ENCODE measurements at regions not wholly inside any gene's neighbourhood (a gene's known extent, or its start where the extent isn't known, plus 50 kb on each side); places are given as distances from the start of the nearest gene placed in this dataset.
A peak's percentile ranks its signal among the peaks of the same experiment; 100 is the strongest.
"Not testable (repeated sequence)": the region's sequence is repeated elsewhere in the genome, so short reads cannot be mapped to it uniquely, and the experiment has no call there.

DNA sequence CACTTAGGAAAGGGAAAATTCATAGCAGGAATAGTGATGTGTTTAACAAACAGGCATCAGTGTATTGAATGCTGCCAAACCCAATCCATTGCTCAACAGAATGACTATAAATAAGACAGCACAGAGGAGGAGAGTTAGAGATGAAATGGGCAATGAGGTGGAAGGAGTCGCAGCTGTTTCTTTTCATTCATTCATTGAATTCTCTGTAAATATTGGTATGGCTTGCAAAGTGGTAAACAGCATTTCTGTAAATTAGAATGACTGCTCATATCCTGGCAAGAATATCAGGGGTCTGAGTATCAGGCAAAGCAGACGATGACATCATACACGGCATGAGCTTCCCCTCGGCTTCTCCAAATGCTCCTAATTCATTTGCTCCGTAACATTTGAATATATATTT lies 703.6 kb upstream of the SLC35B3 start:
- H3K4me3 ChIP-seq: no peak overlapping the region
- H3K27ac ChIP-seq: peak overlapping the region in 1 of 21 experiments; percentile 2

GRCh38 chr6:9136141-9136822 lies 700.9 kb upstream of the SLC35B3 start:
- H3K27ac ChIP-seq: peak overlapping the region in 2 of 21 experiments; percentile 26 to 42
- no peak overlapping the region for H3K4me3 ChIP-seq

DNA sequence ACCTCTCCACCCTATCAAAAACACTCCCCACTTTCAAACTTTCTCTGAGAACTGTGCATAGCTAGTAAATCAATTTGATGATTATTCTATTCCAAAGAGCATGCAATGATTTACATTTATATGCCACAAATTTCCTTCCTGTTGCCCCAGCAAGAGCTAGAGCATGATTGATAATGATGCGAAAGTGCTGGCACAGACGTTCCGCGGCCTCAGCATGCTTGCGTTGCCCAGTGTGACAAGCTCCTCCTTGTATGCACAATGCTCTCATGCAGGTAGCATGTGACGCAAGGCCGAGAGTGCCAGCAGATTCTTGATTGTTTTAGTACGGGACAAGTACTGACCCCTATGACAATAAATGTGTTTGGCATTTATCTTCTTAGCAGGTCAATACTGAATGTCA lies 696.3 kb upstream of the SLC35B3 start:
- Histone ChIP-seq H3K27ac (no peak overlapping the region), H3K4me3 (no peak overlapping the region)

DNA sequence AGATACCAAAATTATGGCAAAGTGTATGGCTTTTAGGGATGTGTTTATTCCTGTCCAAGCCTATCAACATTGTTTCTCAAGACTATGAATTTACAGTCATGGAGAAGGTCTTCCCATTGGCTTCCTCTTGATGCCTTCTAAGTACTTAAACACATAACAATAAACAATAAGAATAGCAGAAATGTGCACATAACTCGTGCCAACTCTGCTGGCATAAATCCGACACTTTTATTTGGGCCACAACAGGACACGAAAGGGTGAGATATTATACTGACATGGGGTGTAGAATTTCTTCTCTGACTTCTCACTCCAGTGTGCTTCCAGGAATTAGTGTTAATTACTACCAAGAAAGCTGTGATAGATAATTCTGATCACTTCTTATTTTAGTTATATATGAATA lies 695.9 kb upstream of the SLC35B3 start:
- H3K4me3 ChIP-seq: no peak overlapping the region
- no peak overlapping the region for H3K27ac ChIP-seq

DNA sequence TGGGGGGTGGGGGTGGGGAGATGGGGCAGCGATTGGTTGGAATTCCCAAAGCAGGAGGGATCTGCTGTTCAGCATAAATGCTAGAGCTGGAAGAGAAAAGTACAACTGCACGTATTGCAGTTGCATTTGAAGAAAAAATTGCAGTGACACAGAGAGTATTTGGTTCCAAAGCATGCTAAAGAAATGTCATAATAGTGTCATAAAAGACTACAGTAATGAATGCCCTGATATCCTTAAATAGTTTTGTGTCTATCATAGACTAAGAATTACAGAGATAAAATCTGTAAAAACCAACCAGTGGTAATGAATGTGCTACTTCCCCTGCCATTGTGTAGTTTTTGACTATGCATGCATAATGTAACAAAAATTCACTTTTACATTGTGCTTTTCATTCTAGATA lies 693.6 kb upstream of the SLC35B3 start:
- Histone ChIP-seq H3K4me3 (no peak overlapping the region), H3K27ac (no peak overlapping the region)

GRCh38 chr6:9126878-9127560 lies 691.7 kb upstream of the SLC35B3 start:
- no peak overlapping the region for H3K4me3 ChIP-seq
- H3K27ac ChIP-seq: no peak overlapping the region

GRCh38 chr6:9126034-9126433 lies 690.7 kb upstream of the SLC35B3 start:
- H3K4me3 ChIP-seq, H3K27ac ChIP-seq: not testable (repeated sequence)

DNA sequence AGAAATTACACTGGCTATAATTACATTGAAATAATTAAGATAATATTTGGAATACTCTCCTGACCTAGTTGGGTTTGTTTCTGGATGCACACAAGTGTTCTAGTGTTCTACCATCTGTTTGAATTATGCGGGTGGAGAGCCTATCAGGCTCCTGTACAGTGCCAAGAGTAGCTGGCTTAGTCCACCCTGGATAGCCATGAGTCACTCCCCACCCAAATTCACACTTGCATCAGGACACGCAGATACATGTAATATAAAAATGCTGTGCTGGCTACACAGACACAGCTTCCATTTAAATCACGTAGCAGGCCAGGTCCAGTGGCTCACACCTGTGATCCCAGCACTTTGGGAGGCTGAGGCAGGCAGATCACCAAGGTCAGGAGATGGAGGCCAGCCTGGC lies 686.2 kb upstream of the SLC35B3 start:
- Histone ChIP-seq H3K27ac (peak overlapping the region in 2 of 21 experiments; percentile 4 to 50), H3K4me3 (no peak overlapping the region)

DNA sequence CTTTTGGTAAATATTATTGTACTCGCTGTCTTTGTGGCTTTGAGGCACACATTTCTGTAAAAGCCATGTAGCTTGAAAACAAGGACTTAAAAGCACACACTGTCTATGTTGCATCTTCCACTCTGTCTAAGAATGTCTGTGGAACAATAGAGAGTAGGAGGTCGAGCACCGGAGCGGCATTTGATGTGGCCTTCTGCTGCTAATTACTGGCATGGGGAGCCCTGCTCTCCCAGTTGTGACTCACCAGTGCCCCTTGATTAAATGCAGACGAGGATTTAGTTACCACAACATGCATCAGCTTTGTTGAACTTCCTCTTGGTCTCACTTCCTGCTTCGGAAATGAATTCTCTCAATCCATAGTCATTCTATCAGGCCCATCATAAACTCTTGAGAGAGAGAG lies 680.7 kb upstream of the SLC35B3 start:
- H3K27ac ChIP-seq: peak overlapping the region in 4 of 21 experiments; percentile 15 to 77 (median 29)
- H3K4me3 ChIP-seq: no peak overlapping the region

- Histone ChIP-seq H3K4me3 (no peak overlapping the region), H3K27ac (no peak overlapping the region)
These were observed 677.2 kb upstream of the SLC35B3 start for GRCh38 chr6:9112544-9112943.

DNA sequence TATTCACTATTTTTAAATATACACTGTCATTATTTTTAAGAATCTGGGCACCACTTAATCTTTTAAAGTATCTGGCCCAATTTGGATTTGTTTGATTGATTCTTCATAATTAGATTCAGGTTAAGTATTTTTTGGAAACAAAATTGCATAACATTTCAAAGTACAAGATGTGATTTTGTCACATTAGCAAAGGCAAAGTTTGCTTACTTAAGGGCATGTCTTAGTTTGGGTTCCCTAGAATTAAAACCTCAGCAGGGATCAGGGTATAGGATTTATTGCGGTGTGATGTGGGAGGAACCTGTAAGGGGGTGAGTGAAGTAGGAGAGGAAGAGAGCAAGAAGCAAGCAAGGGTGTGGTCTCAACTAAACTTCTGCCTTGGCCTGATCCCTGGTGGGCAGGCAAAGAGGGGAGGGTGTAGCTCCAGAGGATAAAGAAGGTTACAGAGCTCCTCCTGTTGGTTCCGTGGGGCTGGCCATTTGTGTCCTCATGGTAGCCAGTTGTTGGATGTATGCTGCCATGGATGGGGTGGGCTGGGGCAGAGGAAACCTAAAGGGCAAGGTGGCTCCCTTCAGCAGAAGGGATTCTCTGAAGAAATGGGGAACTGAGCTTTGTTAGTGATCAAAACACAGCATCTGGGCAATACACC lies 668.7 kb upstream of the SLC35B3 start:
- H3K27ac ChIP-seq: no peak overlapping the region
- H3K4me3 ChIP-seq: no peak overlapping the region

DNA sequence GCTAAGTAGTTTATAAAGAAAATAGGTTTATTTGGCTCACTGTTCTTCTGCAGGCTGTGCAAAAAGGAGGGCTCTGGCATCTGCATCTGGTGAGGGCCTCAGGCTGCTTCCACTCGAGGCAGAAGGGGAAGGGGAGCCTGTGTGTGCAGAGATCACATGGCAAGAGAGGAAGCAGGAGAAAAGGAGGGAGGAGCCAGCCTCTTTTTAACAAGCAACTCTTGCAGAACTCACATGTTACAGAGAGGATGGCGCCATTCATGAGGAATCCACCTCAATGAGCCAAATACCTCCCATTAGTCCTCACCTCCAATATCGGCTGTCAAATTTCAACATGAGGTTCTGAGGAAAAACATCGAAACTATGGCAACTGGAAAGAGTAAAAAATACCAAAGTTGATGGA lies 666.6 kb upstream of the SLC35B3 start:
- Histone ChIP-seq H3K27ac (peak overlapping the region in 1 of 21 experiments; percentile 25), H3K4me3 (no peak overlapping the region)

DNA sequence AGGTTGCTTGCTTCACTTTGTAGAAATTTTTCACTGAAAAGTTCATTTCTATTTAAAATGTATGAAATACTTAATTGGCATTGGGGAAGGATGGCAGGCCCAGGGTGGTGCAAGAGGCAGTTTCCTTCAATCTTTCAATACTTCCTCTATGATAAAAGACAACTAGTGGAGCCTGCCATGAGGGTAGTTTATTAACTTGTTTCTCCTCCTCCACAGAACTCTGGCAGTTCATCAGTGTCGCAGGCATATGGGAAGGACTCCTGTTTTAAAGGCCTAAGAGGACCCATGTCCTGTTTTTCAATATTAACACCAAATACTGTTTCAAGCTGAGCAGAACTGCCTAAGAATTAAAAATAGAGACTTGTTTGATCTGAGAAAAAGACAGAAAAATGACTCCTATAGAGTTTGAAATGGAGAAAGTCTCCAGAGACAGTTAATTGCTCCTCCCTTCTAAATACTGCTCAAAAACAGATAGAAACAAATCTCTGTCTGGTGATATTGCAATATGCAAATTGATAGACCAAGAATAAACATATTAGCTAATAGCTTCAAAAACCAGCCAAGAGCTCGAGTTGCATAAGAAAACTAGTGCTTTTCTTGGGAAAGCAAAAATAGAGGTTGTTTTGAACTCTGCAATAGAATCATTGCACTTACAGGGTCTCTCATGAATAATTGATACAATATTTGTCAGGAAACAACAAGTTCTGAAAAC lies 665.7 kb upstream of the SLC35B3 start:
- H3K4me3 ChIP-seq: no peak overlapping the region

GRCh38 chr6:9095729-9096128 lies 660.4 kb upstream of the SLC35B3 start:
- Histone ChIP-seq H3K27ac (no peak overlapping the region), H3K4me3 (no peak overlapping the region)

More for the DNA sequence above, 665.7 kb upstream of the SLC35B3 start:
- H3K27ac ChIP-seq: peak overlapping the region in 2 of 21 experiments; percentile 42 to 45

GRCh38 chr6:9095137-9095536 lies 659.8 kb upstream of the SLC35B3 start:
- no peak overlapping the region for H3K27ac ChIP-seq
- H3K4me3 ChIP-seq: no peak overlapping the region

DNA sequence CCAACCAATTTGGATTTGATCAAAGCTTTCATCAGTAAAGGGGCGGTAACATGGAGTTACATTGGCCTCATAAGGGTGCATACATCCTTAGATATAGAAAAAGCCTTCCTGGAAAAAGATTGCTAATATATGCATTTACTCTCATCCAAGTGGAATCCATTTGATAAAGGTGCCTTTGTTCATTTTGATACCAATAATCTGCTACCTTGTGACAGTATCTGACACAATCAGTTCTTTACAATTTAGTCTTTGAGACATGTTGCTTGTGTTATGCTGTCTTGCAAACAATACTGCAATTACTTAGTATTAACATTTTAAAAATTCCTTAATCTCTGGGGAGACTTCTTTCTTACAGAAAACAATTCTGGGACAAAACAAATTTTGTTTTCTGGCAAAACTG lies 654.4 kb upstream of the SLC35B3 start:
- Histone ChIP-seq H3K4me3 (no peak overlapping the region), H3K27ac (peak overlapping the region in 1 of 21 experiments; percentile 3)

- no peak overlapping the region for H3K4me3 ChIP-seq
- peak overlapping the region in 6 of 21 experiments; percentile 10 to 57 (median 36) for H3K27ac ChIP-seq
These were observed 652.1 kb upstream of the SLC35B3 start for GRCh38 chr6:9087470-9087869.

GRCh38 chr6:9086331-9086730 lies 651.0 kb upstream of the SLC35B3 start:
- Histone ChIP-seq H3K27ac (peak overlapping the region in 2 of 21 experiments; percentile 10 to 56), H3K4me3 (no peak overlapping the region)

- Histone ChIP-seq H3K27ac (peak overlapping the region in 4 of 21 experiments; percentile 13 to 56 (median 29)), H3K4me3 (no peak overlapping the region)
These were observed 650.3 kb upstream of the SLC35B3 start for GRCh38 chr6:9085709-9086070.

- Histone ChIP-seq H3K27ac (peak overlapping the region in 3 of 21 experiments; percentile 13 to 56 (median 41)), H3K4me3 (no peak overlapping the region)
These were observed 649.8 kb upstream of the SLC35B3 start for GRCh38 chr6:9085054-9085708.

All from skin epidermis (tissue), 12 donors.